Thyroid gland (tissue), 4 donors: ENCODE measurements at regions not wholly inside any gene's neighbourhood (a gene's known extent, or its start where the extent isn't known, plus 50 kb on each side); places are given as distances from the start of the nearest gene placed in this dataset.
"Not testable (repeated sequence)": the region's sequence is repeated elsewhere in the genome, so short reads cannot be mapped to it uniquely, and the experiment has no call there.

Experiments
- DNase-seq, 2 donors: peaks; one replicate each; pipeline ENCODE4 v3.0.0-alpha.2; 2019
- H3K27ac ChIP-seq, 3 donors: fragments of 200-600 bp; sonication (generic); 1 replicate in 2 of 3; 2 replicates in 1 of 3; pipeline ENCODE4 v1.5.1; 2016 to 2019; ENCODE audit warnings: mild to moderate bottlenecking in 1 of 3, moderate library complexity in 1 of 3
- H3K27me3 ChIP-seq: fragments of 200-600 bp; sonication (generic); one replicate; pipeline ENCODE4 v1.5.1; 2019
- H3K36me3 ChIP-seq, 2 donors: fragments of 200-600 bp; sonication (generic); one replicate each; pipeline ENCODE4 v1.5.1; 2016 to 2019
- H3K4me1 ChIP-seq, 2 donors: fragments of 200-600 bp; sonication (generic); one replicate each; pipeline ENCODE4 v1.5.1; 2017 to 2019
- H3K4me3 ChIP-seq, 3 donors: fragments of 200-600 bp; sonication (generic); replicated peaks in 1 of 3; 1 replicate in 2 of 3; 2 replicates in 1 of 3; pipeline ENCODE4 v1.5.1; 2016; ENCODE audit warnings: mild to moderate bottlenecking in 1 of 3
- H3K9me3 ChIP-seq: fragments of 200-600 bp; sonication (generic); one replicate; pipeline ENCODE4 v1.5.1; 2017
- CTCF ChIP-seq, 6 experiments: fragments of 200-600 bp in 3 of 6; fragments of 450-650 bp in 3 of 6; sonication (generic) in 3 of 6; IDR thresholded peaks; one replicate each; pipeline ENCODE4 v1.5.1; 2016 to 2019; ENCODE audit warnings: antibody characterized with exemption in 6 of 6, mild to moderate bottlenecking in 2 of 6, inconsistent platforms in 1 of 6, moderate library complexity in 1 of 6
- POLR2A ChIP-seq, 2 donors: fragments of 450-650 bp; IDR thresholded peaks; one replicate each; pipeline ENCODE4 v1.6.1; 2017; ENCODE audit warnings: antibody characterized with exemption in 2 of 2, mild to moderate bottlenecking in 2 of 2, moderate library complexity in 1 of 2
- WGBS, 2 donors: methylation state at CpG; one replicate each; pipeline ENCODE4 v1.1.5; 2017; 5-methylcytosine and 5-hydroxymethylcytosine counted together
- intact Hi-C: fragments of 100-400 bp; cut with DNase I; formaldehyde crosslinking; loops from one replicate; pipeline ENCODE4 v1.15.1; 2023

- intact Hi-C loops = no loop called here
- 80% methylated on average over 4 of the region's 4 CpGs for WGBS, 2 donors
Measured at GRCh38 chr11:23875176-23875850, 621.5 kb upstream of the LUZP2 start.

GRCh38 chr11:23883426-23884048 is 613.3 kb upstream of the LUZP2 start:
- intact Hi-C loops, H3K4me3 ChIP-seq, H3K27me3 ChIP-seq, H3K4me1 ChIP-seq, H3K9me3 ChIP-seq, DNase-seq, H3K27ac ChIP-seq, H3K36me3 ChIP-seq: not testable (repeated sequence)
- 93 to 94% methylated on average over 13 to 15 of the region's 26 CpGs for WGBS, 2 donors

More at GRCh38 chr11:23875176-23875850, 621.5 kb upstream of the LUZP2 start:
- H3K4me3 ChIP-seq = no peak overlapping the region
- TF ChIP-seq POLR2A (IDR thresholded peaks at IDR 0.05) (no peak), CTCF (IDR thresholded peaks at IDR 0.05) (no peak)
- no peak overlapping the region for H3K27ac ChIP-seq
- H3K9me3 ChIP-seq = no peaks in the 10 kb centered on the region
- no peaks in the 10 kb centered on the region for H3K27me3 ChIP-seq
- H3K36me3 ChIP-seq = no peaks in the 10 kb centered on the region
- no peak for DNase-seq
- H3K4me1 ChIP-seq = no peaks in the 10 kb centered on the region

DNA sequence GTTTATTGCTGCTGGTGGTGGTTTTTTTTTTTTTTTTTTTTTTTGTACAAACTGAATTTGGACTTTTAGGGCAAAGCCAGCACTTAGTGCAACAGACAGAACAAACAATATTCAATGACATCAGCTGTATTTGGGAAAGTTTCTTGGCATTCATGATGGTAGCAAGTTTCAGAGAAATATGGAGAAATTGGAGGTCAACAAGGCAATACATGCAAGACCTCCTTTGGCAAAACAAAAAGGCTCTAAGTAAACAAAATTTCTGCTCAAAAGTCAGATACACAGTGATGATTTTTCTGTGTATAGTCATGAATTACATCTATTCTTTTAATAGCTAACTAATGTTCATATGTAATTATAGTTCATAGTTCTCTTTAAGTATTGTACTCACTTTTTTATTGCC is 612.5 kb upstream of the LUZP2 start:
- H3K4me1 ChIP-seq = no peaks in the 10 kb centered on the region
- DNase-seq = no peak
- TF ChIP-seq CTCF (IDR thresholded peaks at IDR 0.05) (no peak), POLR2A (IDR thresholded peaks at IDR 0.05) (no peak)
- H3K27me3 ChIP-seq = no peaks in the 10 kb centered on the region
- no peaks in the 10 kb centered on the region for H3K9me3 ChIP-seq
- no peak overlapping the region for H3K27ac ChIP-seq
- no peak overlapping the region for H3K4me3 ChIP-seq
- intact Hi-C loops = no loop called here
- no peaks in the 10 kb centered on the region for H3K36me3 ChIP-seq

- intact Hi-C loops = no loop called here
- 61 to 79% methylated on average over 2 of the region's 2 CpGs for WGBS, 2 donors
Measured at GRCh38 chr11:23885801-23886200, 611.1 kb upstream of the LUZP2 start.

DNA sequence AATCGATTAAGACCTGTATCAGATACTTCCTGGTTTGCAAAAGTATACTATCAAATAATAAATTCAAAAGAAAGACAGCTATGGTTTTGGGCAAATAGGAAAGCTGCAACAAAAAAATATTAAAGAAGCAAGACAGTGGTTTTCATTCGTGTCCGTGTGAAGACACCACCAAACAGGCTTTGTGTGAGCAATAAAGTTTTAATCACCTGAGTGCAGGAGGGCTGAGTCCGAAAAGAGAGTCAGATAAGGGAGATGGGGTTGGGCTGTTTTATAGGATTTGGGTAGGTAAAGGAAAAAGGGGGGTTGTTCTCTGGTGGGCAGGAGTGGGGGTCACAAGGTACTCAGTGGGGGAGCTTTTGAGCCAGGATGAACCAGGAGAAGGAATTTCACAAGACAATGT is 609.7 kb upstream of the LUZP2 start:
- WGBS, 2 donors = 91% methylated on average over 4 of the region's 4 CpGs
- H3K36me3 ChIP-seq, intact Hi-C loops, H3K27me3 ChIP-seq, H3K4me3 ChIP-seq, DNase-seq, H3K4me1 ChIP-seq, H3K9me3 ChIP-seq, H3K27ac ChIP-seq: not testable (repeated sequence)

More at GRCh38 chr11:23885801-23886200, 611.1 kb upstream of the LUZP2 start:
- Histone ChIP-seq H3K27ac (no peak overlapping the region), H3K27me3 (no peaks in the 10 kb centered on the region), H3K4me3 (no peak overlapping the region), H3K9me3 (no peaks in the 10 kb centered on the region), H3K4me1 (no peaks in the 10 kb centered on the region), H3K36me3 (no peaks in the 10 kb centered on the region)
- TF ChIP-seq CTCF (IDR thresholded peaks at IDR 0.05) (no peak), POLR2A (IDR thresholded peaks at IDR 0.05) (no peak)
- DNase-seq = no peak

GRCh38 chr11:23893126-23893525 is 603.7 kb upstream of the LUZP2 start:
- Histone ChIP-seq H3K4me1 (no peaks in the 10 kb centered on the region), H3K27me3 (no peaks in the 10 kb centered on the region), H3K4me3 (no peak overlapping the region), H3K27ac (no peak overlapping the region), H3K36me3 (no peaks in the 10 kb centered on the region), H3K9me3 (no peaks in the 10 kb centered on the region)
- TF ChIP-seq CTCF (IDR thresholded peaks at IDR 0.05) (no peak), POLR2A (IDR thresholded peaks at IDR 0.05) (no peak)
- 86 to 90% methylated on average over 2 of the region's 2 CpGs for WGBS, 2 donors
- intact Hi-C loops = no loop called here
- no peak for DNase-seq
